Amniotic stem cell (primary cell): ENCODE measurements at regions not wholly inside any gene's neighbourhood (a gene's known extent, or its start where the extent isn't known, plus 50 kb on each side); places are given as distances from the start of the nearest gene placed in this dataset.

Experiments
- DNase-seq: peaks from one replicate; lab custom pipeline; 2025; lab: John Stamatoyannopoulos, UW

DNA sequence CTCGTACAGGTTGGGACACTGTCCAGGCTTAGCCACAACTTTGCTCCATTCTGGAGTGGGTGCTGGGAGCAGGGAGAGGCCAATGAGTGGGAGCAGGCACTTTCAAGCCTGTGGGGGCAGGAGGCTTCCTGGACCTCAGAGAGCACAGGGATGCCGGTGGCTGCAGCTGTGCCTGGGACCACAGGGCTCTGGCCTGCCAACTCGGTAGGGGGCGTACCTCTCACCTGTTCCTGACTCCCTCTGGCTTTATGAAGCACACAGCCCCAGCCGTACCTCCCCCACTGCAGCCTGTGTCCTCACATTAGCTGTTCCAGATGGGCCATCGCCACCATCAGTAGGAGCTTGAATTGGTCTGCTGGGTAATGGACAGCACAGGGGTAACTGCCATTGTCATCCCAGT is 278.7 kb upstream of the KLHL1 start:
- DNase-seq = no peak

DNA sequence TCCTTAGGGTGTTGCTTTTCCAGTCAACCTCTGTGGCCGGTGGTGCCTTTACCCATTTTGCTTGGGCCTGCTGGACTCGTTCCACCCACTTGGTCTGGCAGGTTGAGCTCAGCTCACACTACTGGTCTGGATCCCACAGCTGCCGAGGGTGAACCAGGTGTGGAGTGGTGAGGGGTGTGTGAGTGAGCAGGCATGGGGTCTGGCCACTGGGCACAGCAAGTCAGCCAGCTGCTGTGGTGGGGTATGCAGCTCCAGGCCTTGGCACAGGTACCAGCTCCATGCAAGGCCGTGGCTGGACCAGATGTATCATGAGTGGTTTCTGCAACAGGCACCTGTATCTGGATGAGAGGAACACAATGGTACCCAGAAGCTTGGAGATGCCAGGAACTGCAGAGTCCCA is 277.6 kb upstream of the KLHL1 start:
- DNase-seq = no peak

GRCh38 chr13:70384156-70384555 is 275.9 kb upstream of the KLHL1 start:
- DNase-seq = no peak

DNA sequence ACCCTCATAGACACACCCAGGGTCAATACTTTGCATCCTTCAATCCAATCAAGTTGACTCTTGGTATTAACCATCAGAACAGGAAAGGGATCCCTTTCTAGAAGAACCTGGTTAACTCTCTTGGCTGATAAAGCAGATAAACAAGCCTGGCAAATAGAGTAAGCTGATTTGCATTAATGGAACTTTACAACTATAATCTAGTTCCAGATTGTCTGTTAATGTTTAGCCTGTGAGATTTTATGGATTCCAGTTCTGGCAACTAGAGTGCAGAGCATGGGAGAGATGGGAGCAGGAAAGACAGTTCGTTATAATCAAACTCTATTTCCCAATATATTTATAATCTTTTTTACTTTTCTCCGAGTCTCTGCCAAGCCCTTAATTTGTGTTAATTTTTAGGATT is 272.6 kb upstream of the KLHL1 start:
- DNase-seq = no peak

DNA sequence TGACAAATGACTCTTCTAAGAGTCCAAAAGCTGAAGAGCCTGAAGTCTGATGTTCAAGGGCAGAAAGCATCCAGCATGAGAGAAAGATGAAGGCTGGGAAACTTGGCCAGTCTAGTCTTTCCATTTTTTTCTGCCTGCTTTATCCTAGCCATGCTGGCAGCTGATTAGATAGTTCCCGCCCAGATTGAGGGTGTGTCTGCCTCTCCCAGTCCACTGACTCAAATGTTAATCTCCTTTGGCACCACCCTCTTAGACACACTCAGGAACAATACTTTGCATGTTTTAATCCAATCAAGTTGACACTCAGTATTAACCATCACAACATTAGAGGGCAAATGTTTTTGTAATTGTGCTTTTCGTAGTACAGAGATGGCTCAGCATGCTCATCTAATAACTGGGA is 267.5 kb upstream of the KLHL1 start:
- no peak for DNase-seq

DNA sequence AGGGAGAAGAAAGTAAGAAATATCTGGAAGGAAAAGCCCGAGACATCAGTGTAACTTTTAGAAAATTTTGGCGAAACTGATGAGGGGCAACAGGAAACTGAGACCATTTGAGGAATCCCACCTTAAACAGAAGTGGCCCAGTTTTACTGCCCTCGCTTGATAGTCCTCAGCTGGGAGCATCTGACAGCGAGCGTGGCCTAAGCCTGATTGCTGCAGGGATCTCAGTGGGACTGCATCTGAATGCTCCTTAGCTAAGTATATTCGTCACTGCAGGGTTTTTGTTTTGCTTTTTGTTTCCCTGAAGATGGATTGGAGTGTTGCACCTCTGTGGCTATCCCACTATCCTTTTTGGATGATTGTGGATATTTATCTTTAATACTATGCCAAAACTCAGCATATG is 262.7 kb upstream of the KLHL1 start:
- DNase-seq = no peak

DNA sequence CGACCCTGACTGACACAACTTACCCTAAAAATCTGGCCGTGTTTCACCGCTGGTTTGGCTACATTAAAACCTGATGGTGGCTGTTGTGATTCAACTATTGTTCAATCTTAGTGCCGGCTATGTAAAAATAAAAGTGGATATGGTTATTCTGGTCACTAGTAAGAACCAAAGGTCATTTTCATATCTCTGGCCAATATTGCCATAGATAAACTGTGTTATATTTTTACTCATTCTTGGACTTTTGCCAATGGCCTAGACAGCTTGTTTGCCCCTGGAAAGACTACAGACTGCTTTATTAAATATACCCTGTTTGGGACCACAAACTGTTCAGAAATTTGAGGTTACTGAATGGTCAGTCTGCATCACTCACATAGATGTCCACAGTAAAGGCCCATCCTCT is 258.5 kb upstream of the KLHL1 start:
- no peak for DNase-seq

DNA sequence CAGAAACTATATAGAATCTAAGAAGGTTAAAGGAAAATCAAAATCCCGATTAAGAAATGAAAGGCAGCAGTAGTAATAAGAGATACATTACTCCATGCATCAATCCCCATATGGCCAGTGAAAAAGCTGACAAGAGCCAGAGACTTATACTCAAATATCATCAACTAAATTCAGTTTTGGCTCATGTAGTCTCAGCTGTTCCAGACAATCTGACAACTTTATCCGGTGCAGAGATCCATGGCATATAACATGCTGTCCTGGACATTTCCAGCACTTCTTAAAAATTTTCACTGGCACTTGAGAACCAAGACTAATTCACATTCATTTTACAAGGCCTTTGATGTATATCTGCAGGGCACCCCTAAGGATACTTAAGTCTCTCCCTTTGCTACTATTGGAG is 255.7 kb upstream of the KLHL1 start:
- DNase-seq = no peak

- no peak for DNase-seq
Measured at GRCh38 chr13:70362820-70363570, 254.7 kb upstream of the KLHL1 start.

DNA sequence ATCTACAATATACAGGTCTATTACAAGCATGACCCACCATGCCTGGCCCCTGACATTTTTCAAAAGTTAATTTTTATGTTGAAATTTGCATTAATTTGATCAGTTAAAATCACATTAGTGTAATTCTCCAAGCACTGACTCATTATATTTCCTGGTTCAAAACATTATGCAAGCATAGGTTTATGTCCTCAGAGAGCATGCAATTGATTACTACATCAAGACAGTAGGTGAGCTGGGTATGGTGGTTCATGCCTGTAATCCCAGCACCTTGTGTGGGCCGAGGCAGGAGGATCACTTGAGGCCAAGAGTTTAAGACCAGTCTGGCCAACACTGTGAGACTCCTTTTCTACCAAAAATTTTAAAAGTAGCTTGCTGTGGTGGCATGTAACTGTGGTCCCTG is 248.8 kb upstream of the KLHL1 start:
- no peak for DNase-seq

GRCh38 chr13:70353096-70353495 is 244.8 kb upstream of the KLHL1 start:
- DNase-seq = no peak

DNA sequence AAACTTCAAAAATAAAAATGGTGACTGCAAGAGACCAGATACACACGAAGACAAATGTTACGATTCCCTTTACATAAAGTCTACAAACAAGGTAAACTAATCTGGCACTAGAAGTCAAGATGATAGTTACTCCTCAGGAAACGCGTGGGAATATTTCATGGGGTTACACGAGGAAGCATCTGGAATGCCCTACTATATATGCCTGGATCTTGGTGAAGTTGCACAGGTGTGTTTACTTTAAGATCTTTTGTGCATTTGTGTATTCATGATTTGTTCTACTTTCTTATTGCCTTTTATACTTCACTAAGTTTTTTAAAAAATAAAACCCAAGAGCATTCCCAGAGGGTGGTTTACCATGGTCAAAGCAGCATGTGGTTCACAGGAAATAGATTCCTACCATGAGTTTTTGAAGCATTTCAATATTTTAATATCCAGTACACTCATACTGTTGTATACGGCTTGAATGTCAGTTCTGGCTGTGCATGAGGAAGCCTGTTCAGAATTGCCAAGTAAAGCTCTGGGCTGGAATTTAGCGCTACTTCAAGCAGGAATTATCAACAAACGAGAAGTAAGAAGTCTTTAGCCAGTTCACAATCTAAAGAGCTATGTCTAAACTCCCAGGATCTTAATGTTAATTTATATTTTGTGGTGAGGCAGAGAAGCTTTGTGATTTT is 239.8 kb upstream of the KLHL1 start:
- no peak for DNase-seq

- no peak for DNase-seq
Measured at GRCh38 chr13:70339738-70340137, 231.5 kb upstream of the KLHL1 start.

- no peak for DNase-seq
Measured at GRCh38 chr13:70338609-70339008, 230.4 kb upstream of the KLHL1 start.

- no peak for DNase-seq
Measured at GRCh38 chr13:70336866-70337265, 228.6 kb upstream of the KLHL1 start.

GRCh38 chr13:70333752-70334151 is 225.5 kb upstream of the KLHL1 start:
- DNase-seq = no peak

- DNase-seq = no peak
Measured at GRCh38 chr13:70330697-70331361, 222.6 kb upstream of the KLHL1 start.

DNA sequence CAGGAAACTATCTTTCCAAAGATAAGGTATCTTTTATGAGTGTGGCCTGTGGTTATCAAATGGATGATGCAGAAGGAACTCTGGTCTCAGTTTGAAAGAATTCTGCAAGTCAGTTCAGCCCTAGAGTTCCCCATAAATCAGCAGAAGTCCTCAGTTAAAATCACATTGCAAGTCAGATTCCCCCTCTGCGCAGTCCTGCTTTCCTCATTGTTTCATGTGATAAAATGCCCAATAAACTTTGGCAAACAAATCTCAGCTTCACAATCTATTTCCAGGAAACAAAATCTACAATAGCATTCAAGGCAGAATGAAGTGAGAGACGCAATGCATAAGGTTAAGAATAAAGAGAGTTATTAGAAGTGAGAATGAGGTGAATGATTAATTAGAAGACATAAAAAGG is 216.3 kb upstream of the KLHL1 start:
- no peak for DNase-seq

GRCh38 chr13:70311191-70311590 is 202.9 kb upstream of the KLHL1 start:
- DNase-seq = no peak

GRCh38 chr13:70310396-70311119 is 202.3 kb upstream of the KLHL1 start:
- no peak for DNase-seq

DNA sequence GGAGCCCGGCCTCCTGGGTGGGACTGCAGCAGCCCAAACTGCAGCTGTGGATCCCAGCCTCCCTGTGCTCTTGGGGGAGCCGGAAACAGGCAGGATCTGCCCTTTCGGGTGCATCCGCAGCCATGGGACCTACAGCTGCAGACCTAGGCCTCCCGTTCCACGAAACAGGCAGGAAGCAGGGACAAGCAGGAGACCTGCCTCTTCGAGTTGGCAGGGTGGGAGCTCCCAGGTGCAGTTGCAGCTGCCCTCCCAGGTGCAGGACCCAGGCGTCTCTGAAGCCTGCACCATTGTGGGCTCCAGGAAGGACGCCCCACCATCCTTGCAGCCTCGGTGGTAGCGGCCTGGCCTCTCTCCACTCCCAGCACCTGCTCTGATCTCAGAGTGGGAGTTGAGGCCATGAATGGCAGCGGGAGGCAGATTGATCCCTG is 189.0 kb upstream of the KLHL1 start:
- no peak for DNase-seq

GRCh38 chr13:70284371-70284770 is 176.1 kb upstream of the KLHL1 start:
- DNase-seq = no peak

- DNase-seq = no peak
Measured at GRCh38 chr13:70275841-70276240, 167.6 kb upstream of the KLHL1 start.
